ENCODE measurements at regions not wholly inside any gene's neighbourhood (a gene's known extent, or its start where the extent isn't known, plus 50 kb on each side); places are given as distances from the start of the nearest gene placed in this dataset.

DNA sequence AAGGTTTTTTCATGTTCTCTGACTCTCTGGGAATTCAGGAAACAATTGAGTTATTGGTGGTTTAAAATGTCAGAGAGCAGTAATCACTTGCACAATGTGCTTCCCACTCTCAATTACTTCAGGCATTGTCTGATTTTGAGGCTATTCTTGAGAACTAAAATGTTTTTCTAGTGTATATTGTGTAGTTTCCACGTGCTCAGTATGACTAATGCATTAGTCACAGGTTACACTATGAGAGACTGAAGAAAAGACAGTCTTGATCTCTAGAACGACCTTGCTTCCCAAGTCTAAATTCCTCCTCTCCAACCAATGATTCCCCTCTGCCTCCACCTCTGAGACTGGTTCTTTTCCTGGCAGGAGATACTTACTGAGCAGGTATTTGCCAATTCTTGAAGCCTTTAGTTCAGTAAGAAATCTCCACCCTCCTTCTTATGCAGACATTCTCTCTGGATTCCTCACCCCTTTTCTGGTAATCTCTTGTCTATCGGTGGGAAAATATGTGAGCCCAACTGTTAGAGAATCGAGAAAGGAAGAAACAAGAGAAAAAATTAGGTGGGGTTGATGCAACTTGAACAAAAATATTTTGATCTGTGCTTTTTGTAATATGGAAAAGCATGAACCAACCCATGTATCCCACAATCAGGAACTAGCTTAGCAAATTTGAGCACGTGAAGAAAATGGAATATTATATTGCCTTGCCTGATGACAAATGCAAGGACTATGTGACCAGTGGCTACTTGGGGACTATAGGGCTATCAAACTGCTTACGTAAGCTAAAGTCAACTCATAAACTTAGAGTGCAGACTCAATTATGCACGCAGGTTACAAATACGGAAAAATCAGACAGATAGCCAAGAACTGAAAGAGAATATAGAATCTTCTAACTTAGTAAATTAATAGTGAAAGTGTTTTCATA, 61.1 kb upstream of the SLC22A16 start:
- no peak for DNase-seq

DNA sequence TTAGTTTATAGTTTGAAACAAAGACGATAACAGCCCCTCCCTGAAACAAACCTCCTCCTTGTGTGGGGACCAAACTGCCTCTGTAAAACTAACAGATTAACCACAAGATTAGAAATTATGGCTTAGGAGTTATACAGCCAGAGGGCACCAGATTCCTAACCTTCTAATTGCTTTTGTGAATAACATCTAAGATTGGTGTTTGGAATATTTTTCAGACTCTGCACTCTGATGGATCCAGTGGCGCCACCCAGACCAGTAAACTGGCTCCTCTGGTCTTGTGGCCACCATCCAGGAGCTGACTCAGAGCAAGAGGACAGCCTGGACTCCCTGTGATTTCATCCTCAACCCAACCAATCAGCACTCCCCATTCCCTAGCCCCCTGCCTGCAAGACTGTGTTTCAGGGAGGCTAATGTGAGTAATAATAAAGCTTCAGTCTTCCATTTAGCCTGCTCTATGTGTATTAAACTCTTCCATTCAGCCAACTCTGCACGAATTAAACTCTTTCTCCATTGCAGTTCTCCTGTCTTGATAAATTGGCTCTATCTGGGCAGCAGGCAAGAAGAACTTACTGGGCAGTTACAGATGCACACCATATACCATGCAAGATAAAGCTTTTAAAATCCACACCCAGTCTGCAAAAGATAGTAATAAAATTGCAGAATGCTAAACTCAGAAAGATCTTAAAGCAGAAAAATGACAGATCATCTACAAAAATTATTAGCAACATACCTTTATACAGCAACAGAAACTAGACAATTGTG, 58.5 kb upstream of the SLC22A16 start:
- no peak for DNase-seq

DNA sequence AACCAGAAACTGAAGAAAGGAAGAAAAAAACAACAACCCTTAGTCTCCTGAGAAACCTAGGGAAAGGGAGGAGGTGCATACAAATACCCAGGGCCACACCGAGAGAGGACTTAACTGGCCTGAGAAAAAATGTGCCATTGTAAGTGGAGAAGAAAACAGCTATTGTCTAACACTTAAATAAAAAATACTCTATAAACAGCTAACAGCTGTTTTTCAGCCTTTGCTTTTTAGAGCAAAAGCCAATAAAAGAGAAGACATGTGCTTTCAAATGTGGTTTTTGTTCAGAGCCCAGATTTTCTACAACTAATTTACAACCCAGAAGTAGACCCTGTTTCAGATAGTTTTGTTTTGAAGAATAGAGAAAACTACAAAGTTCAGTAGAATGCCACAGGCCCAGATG, 56.0 kb upstream of the SLC22A16 start:
- DNase-seq = no peak

DNA sequence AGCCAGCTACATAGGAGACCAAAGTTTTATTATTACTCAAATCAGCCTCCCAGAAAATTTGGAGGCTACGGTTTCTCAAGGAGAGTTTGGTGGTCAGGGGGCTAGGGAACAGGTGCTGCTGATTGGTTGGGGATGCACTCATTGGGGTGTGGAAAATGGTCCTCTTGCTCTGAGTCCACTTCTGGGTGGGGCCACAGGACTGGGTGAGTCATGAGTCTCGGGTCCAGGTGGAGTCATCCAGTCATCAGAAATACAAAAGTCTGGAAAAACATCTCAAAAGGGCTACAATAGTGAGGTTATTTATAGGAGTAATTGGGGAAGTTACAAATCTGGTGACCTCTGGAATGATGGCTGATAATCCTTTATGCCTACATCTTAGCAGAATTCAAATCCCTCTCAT, 54.3 kb upstream of the SLC22A16 start:
- DNase-seq = no peak

DNA sequence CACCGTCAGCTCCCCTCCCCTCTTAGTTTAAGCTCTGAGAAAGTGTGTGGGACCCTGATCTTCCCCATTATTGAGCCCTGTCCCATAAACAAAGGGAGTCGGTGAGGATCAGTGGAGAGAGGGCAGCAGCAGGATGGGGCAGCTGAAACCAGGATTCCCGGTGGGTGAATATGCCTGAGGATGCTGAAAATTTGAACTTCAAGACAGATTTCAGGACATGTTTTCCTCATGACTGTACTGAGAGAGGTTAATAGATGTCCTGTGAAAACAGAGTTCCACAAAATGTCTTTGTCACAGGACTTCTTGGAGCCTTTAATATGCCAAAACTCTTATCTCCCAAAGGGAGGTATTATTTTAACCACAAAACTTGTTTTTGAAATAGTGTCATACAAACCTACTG, 53.5 kb upstream of the SLC22A16 start:
- no peak for DNase-seq

DNA sequence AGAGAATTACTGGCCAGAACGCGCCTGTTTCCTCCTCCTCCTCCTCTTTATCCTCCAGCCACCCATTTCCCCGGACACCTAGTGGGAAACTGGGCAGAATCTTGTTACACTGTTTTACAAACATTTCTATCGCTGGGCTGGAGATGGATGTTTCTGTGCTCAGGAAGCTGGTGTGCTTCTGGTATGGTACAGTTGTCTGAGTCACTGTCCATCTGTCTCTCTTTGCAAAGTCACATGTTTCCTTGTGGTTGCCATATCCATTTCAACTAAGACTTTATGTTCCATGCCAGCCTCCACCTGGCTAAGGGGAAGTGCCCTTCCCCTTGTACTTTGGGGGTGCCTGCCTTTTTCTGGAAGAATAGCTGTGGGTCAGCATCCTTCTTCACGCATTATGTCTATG, 52.9 kb upstream of the SLC22A16 start:
- DNase-seq = no peak

DNA sequence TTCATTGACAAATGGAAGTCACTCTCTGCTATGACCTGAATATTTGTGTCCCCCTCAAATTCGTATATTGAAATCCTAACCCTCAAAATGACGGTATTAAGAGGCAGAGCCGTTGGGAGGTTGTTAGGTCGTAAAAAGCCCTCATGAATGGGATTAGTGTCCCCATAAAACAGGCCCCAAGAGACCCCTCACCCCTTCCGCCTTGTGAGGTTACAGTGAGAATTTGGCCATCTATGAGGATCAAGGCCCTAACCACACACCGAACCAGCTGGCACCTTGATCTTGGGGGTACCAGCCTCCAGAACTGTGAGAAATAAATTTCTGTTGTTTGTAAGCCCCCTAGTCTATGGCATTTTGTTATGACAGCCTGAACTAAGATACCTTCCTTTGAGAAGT, 52.5 kb upstream of the SLC22A16 start:
- no peak for DNase-seq

DNA sequence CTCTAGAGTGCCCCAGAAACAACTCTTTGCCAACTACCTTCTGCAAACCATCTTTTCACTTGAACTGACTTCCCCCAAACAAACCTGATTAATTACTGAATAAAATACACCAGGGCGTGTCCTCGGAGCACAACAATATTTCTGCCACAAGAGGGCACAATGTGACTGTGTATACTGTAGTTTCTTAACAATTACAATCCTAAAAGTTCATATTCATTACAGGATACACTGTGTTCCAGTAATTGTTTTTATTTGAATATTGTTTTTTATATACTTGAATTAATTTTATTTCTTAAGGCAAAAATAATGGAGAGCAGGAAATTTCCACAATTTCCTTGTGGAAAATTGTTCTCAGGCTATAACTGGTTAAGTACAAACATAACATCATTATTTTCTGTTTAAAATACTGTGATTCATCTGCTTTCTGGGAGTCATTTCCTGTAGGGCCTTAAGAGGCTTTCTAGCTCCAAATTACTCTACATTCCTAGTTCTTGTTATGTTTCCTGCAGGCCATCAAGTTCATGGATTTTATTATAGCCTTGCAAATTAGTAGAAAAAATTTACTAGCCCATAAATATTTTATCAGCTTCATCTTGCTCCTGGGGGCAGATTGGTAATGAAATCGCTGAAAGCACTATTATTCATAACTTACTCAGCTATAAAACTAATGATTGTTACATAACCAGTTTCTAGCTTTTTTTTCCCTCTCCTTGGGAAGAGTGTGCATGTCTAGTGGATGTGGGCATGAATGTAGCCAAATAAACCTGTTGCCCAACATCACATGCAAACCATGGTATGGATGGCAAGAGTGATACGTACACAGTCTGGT, 51.9 kb upstream of the SLC22A16 start:
- DNase-seq = peak; percentile 62

DNA sequence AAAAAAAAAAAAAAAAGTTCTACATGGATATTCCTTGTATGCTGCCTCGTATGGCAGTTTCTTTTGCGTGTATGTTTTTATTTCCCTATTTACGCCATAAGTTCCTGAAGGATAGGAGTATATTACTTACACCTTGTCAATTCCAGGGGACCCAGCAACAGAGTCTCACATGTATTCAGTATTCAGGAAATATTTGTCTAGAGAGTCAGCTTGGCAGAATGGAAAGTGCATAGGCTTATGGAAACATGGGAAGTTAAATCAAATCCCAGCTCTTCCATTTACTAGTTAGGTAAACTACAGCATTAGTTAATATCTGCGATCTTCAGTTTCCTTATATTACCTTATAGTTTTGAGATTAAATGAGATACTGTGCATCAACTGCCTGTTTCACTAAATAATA, 51.1 kb upstream of the SLC22A16 start:
- no peak for DNase-seq

DNA sequence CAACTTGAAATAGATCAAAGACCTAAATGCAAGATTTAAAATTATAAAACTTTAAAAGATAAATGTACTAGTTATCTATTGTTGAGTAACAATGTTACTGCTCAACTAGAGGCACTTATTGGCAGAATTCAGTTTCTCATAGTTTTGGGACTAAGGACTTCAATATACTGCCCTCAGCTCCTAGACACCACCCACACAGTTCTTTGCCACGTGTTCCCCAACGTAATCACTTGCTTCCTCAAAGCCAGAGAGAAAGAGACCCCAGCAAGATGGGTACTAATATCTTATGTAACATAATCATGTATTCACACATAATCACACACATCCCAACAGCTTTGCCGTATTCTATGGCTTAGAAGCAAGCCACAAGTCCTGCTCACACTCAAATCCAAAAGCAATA, 50.3 kb upstream of the SLC22A16 start:
- DNase-seq = no peak

Data from retina (tissue), 1 donor.